GM23248 (cell line): ENCODE measurements at regions not wholly inside any gene's neighbourhood (a gene's known extent, or its start where the extent isn't known, plus 50 kb on each side); places are given as distances from the start of the nearest gene placed in this dataset.

Source experiments
- EZH2 ChIP-seq: fragments of 200-600 bp; sonication (generic); IDR thresholded peaks from 2 replicates; pipeline ENCODE4 v1.6.1; 2018; ENCODE audit warnings: antibody characterized with exemption, mild to moderate bottlenecking; ENCODE audit not compliant: insufficient read depth, poor library complexity, severe bottlenecking
- EZH2phosphoT487 ChIP-seq: fragments of 200-600 bp; sonication (generic); IDR thresholded peaks from 2 replicates; pipeline ENCODE4 v1.6.1; 2018; ENCODE audit warnings: antibody characterized with exemption, moderate library complexity, mild to moderate bottlenecking, low read depth; ENCODE audit not compliant: insufficient read depth

DNA sequence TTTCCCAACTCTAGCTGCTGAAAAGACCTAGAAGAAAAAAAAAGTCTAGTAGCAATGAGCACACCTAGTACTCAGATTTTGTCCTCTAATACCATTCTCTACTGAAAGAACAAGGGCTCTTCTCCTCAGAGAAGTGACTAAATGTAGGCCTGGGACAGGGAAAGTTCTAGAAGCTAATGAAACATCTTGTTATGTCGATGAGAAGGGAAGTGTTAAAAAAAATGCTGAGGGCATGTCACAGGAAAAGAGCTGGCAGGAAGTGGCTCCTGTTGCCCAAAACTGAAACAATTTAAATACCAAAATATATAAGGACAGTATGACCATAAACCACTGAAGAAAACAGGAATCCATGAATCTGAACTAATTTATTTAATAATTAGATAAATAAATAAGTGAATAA is 581.4 kb upstream of the TBL1XR1 start:
- no peak for TF ChIP-seq EZH2phosphoT487
- no peak for TF ChIP-seq EZH2
